HUES64 (cell line): ENCODE measurements at regions not wholly inside any gene's neighbourhood (a gene's known extent, or its start where the extent isn't known, plus 50 kb on each side); places are given as distances from the start of the nearest gene placed in this dataset.
"Not testable (repeated sequence)": the region's sequence is repeated elsewhere in the genome, so short reads cannot be mapped to it uniquely, and the experiment has no call there.

Experiments used
- H3K27ac ChIP-seq: 2 replicates; pipeline ENCODE4 v1.7.0; 2013; ENCODE audit warnings: low read depth, low read length, inconsistent platforms
- H3K27me3 ChIP-seq: 2 replicates; pipeline ENCODE4 v1.6.1; 2013; ENCODE audit warnings: mild to moderate bottlenecking, low read length; ENCODE audit not compliant: insufficient read depth
- H3K36me3 ChIP-seq: 2 replicates; pipeline ENCODE4 v1.6.1; 2013; ENCODE audit warnings: mild to moderate bottlenecking, low read length; ENCODE audit not compliant: insufficient read depth
- H3K4me1 ChIP-seq: 2 replicates; pipeline ENCODE4 v1.6.1; 2013; ENCODE audit warnings: mild to moderate bottlenecking, low read length, moderate library complexity; ENCODE audit not compliant: insufficient read depth
- H3K4me3 ChIP-seq: 2 replicates; pipeline ENCODE4 v1.5.1; 2013; ENCODE audit warnings: mild to moderate bottlenecking, low read length, moderate library complexity
- H3K9ac ChIP-seq: 2 replicates; pipeline ENCODE4 v1.6.1; 2013; ENCODE audit warnings: mild to moderate bottlenecking, low read depth, low read length
- H3K9me3 ChIP-seq: 2 replicates; pipeline ENCODE4 v1.6.1; 2013; ENCODE audit warnings: low read depth, low read length; ENCODE audit not compliant: insufficient read depth
- WGBS: fragments of 150-250, 120-280 bp; methylation state at CpG from one replicate; pipeline ENCODE4 v1.1.7; 2013; ENCODE audit warnings: missing lambda C conversion rate; 5-methylcytosine and 5-hydroxymethylcytosine counted together

- 98% methylated on average over 4 of the region's 6 CpGs for WGBS
- no peaks in the 10 kb centered on the region for H3K27me3 ChIP-seq
- H3K9ac ChIP-seq: no peak overlapping the region
Measured at GRCh38 chr13:88217372-88217771, 546.2 kb downstream of the SLITRK5 start.

GRCh38 chr13:88217883-88218282 is 546.7 kb downstream of the SLITRK5 start:
- Histone ChIP-seq H3K27ac (no peak overlapping the region), H3K9ac (no peak overlapping the region), H3K4me1 (no peaks in the 10 kb centered on the region), H3K36me3 (no peaks in the 10 kb centered on the region), H3K27me3 (no peaks in the 10 kb centered on the region), H3K4me3 (no peak overlapping the region), H3K9me3 (no peaks in the 10 kb centered on the region)
- no CpG with 5 or more reads among the region's 2 CpGs for WGBS

More at GRCh38 chr13:88217372-88217771, 546.2 kb downstream of the SLITRK5 start:
- no peaks in the 10 kb centered on the region for H3K4me1 ChIP-seq
- H3K9me3 ChIP-seq: no peaks in the 10 kb centered on the region
- H3K27ac ChIP-seq: no peak overlapping the region
- no peak overlapping the region for H3K4me3 ChIP-seq
- H3K36me3 ChIP-seq: no peaks in the 10 kb centered on the region

GRCh38 chr13:88223958-88224357 is 552.8 kb downstream of the SLITRK5 start:
- Histone ChIP-seq H3K4me1 (no peaks in the 10 kb centered on the region), H3K9ac (no peak overlapping the region), H3K9me3 (no peaks in the 10 kb centered on the region), H3K36me3 (no peaks in the 10 kb centered on the region), H3K27me3 (no peaks in the 10 kb centered on the region), H3K27ac (no peak overlapping the region), H3K4me3 (no peak overlapping the region)
- WGBS: 99% methylated on average over 7 of the region's 7 CpGs

GRCh38 chr13:88235441-88235840 is 564.3 kb downstream of the SLITRK5 start:
- H3K9me3 ChIP-seq: no peaks in the 10 kb centered on the region
- no peak overlapping the region for H3K27ac ChIP-seq
- H3K4me3 ChIP-seq: no peak overlapping the region
- no peaks in the 10 kb centered on the region for H3K27me3 ChIP-seq
- H3K36me3 ChIP-seq: no peaks in the 10 kb centered on the region
- H3K4me1 ChIP-seq: no peaks in the 10 kb centered on the region
- no CpG with 5 or more reads among the region's 2 CpGs for WGBS
- no peak overlapping the region for H3K9ac ChIP-seq

GRCh38 chr13:88246239-88246638 is 575.1 kb downstream of the SLITRK5 start:
- H3K4me1 ChIP-seq: peaks cover 11% of the 10 kb centered on the region; the same call in 1 of the 2 replicates
- H3K27ac ChIP-seq: no peak overlapping the region
- no peaks in the 10 kb centered on the region for H3K9me3 ChIP-seq
- no peaks in the 10 kb centered on the region for H3K27me3 ChIP-seq
- H3K4me3 ChIP-seq: no peak overlapping the region
- H3K9ac ChIP-seq: no peak overlapping the region
- H3K36me3 ChIP-seq: no peaks in the 10 kb centered on the region

- no peaks in the 10 kb centered on the region for H3K27me3 ChIP-seq
- peaks cover 11% of the 10 kb centered on the region; the same call in 1 of the 2 replicates for H3K4me1 ChIP-seq
- no peaks in the 10 kb centered on the region for H3K36me3 ChIP-seq
- H3K9me3 ChIP-seq: no peaks in the 10 kb centered on the region
- 14% methylated on average over 4 of the region's 4 CpGs for WGBS
- no peak overlapping the region for H3K4me3 ChIP-seq
- no peak overlapping the region for H3K9ac ChIP-seq
- H3K27ac ChIP-seq: no peak overlapping the region
Measured at GRCh38 chr13:88248393-88248792, 577.2 kb downstream of the SLITRK5 start.

GRCh38 chr13:88257706-88258105 is 586.5 kb downstream of the SLITRK5 start:
- no peak overlapping the region for H3K9ac ChIP-seq
- no peak overlapping the region for H3K4me3 ChIP-seq
- H3K27me3 ChIP-seq: no peaks in the 10 kb centered on the region
- H3K9me3 ChIP-seq: no peaks in the 10 kb centered on the region
- H3K4me1 ChIP-seq: no peaks in the 10 kb centered on the region
- 88% methylated on average over 2 of the region's 3 CpGs for WGBS
- no peak overlapping the region for H3K27ac ChIP-seq
- no peaks in the 10 kb centered on the region for H3K36me3 ChIP-seq

- no peak overlapping the region for H3K27ac ChIP-seq
- no peaks in the 10 kb centered on the region for H3K36me3 ChIP-seq
- WGBS: 96% methylated on average over 3 of the region's 3 CpGs
- peaks cover 8% of the 10 kb centered on the region for H3K4me1 ChIP-seq
- no peak overlapping the region for H3K4me3 ChIP-seq
- no peaks in the 10 kb centered on the region for H3K27me3 ChIP-seq
- no peaks in the 10 kb centered on the region for H3K9me3 ChIP-seq
- H3K9ac ChIP-seq: no peak overlapping the region
Measured at GRCh38 chr13:88263808-88264207, 592.6 kb downstream of the SLITRK5 start.

GRCh38 chr13:88281841-88282240 is 610.7 kb downstream of the SLITRK5 start:
- Histone ChIP-seq H3K27me3 (no peaks in the 10 kb centered on the region), H3K9ac (no peak overlapping the region), H3K27ac (no peak overlapping the region), H3K4me3 (no peak overlapping the region), H3K4me1 (no peaks in the 10 kb centered on the region), H3K9me3 (peaks cover 9% of the 10 kb centered on the region; the same call in 1 of the 2 replicates), H3K36me3 (no peaks in the 10 kb centered on the region)
- WGBS: 92% methylated on average over 3 of the region's 3 CpGs

GRCh38 chr13:88285329-88285728 is 614.2 kb downstream of the SLITRK5 start:
- Histone ChIP-seq H3K9me3 (peaks cover 9% of the 10 kb centered on the region; the same call in 1 of the 2 replicates), H3K27ac (no peak overlapping the region), H3K4me3 (no peak overlapping the region), H3K36me3 (no peaks in the 10 kb centered on the region), H3K9ac (no peak overlapping the region), H3K27me3 (no peaks in the 10 kb centered on the region), H3K4me1 (no peaks in the 10 kb centered on the region)
- WGBS: 94% methylated on average over 4 of the region's 4 CpGs

GRCh38 chr13:88288326-88288725 is 617.2 kb downstream of the SLITRK5 start:
- 95% methylated on average over 1 of the region's 1 CpG for WGBS
- no peak overlapping the region for H3K9ac ChIP-seq

GRCh38 chr13:88291731-88292130 is 620.6 kb downstream of the SLITRK5 start:
- H3K27me3 ChIP-seq, H3K9me3 ChIP-seq, H3K9ac ChIP-seq, H3K4me3 ChIP-seq, H3K27ac ChIP-seq, H3K4me1 ChIP-seq, H3K36me3 ChIP-seq: not testable (repeated sequence)
- WGBS: 97% methylated on average over 26 of the region's 26 CpGs

More at GRCh38 chr13:88288326-88288725, 617.2 kb downstream of the SLITRK5 start:
- Histone ChIP-seq H3K9me3 (peaks cover 9% of the 10 kb centered on the region; the same call in 1 of the 2 replicates), H3K4me3 (no peak overlapping the region), H3K36me3 (no peaks in the 10 kb centered on the region), H3K4me1 (no peaks in the 10 kb centered on the region), H3K27ac (no peak overlapping the region), H3K27me3 (no peaks in the 10 kb centered on the region)
